Upper lobe of right lung (tissue), 1 donor: ENCODE measurements at regions not wholly inside any gene's neighbourhood (a gene's known extent, or its start where the extent isn't known, plus 50 kb on each side); places are given as distances from the start of the nearest gene placed in this dataset.

Experiments
- ATAC-seq: fragments of 200-7000 bp; cut with Tn5 transposase; one replicate; pipeline ENCODE4 v1.9.1; 2020; ENCODE audit warnings: mild to moderate bottlenecking, moderate library complexity
- DNase-seq: peaks from one replicate; pipeline ENCODE4 v3.0.0-alpha.2; 2020
- H3K27ac ChIP-seq: fragments of 200-600 bp; one replicate; pipeline ENCODE4 v1.8.0; 2022
- H3K27me3 ChIP-seq: fragments of 200-600 bp; one replicate; pipeline ENCODE4 v1.8.0; 2022; ENCODE audit warnings: mild to moderate bottlenecking
- H3K36me3 ChIP-seq: fragments of 200-600 bp; one replicate; pipeline ENCODE4 v1.8.0; 2022
- H3K4me1 ChIP-seq: fragments of 200-600 bp; one replicate; pipeline ENCODE4 v1.8.0; 2022
- H3K4me3 ChIP-seq: fragments of 200-600 bp; one replicate; pipeline ENCODE4 v1.8.0; 2022; ENCODE audit warnings: mild to moderate bottlenecking
- H3K9me3 ChIP-seq: fragments of 200-600 bp; one replicate; pipeline ENCODE4 v1.8.0; 2022
- intact Hi-C: fragments of 100-400 bp; cut with DNase I; formaldehyde crosslinking; loops from one replicate; pipeline ENCODE4 v1.11.0; 2022
- TF ChIP-seq, protein P1 (sequence below): fragments of 200-600 bp; IDR thresholded peaks from one replicate; pipeline ENCODE4 v1.8.0; 2022; ENCODE audit warnings: antibody characterized with exemption
- donor health status: DM: no; HTN: yes; CAD: no; lungs with severe emphysema.

DNA sequence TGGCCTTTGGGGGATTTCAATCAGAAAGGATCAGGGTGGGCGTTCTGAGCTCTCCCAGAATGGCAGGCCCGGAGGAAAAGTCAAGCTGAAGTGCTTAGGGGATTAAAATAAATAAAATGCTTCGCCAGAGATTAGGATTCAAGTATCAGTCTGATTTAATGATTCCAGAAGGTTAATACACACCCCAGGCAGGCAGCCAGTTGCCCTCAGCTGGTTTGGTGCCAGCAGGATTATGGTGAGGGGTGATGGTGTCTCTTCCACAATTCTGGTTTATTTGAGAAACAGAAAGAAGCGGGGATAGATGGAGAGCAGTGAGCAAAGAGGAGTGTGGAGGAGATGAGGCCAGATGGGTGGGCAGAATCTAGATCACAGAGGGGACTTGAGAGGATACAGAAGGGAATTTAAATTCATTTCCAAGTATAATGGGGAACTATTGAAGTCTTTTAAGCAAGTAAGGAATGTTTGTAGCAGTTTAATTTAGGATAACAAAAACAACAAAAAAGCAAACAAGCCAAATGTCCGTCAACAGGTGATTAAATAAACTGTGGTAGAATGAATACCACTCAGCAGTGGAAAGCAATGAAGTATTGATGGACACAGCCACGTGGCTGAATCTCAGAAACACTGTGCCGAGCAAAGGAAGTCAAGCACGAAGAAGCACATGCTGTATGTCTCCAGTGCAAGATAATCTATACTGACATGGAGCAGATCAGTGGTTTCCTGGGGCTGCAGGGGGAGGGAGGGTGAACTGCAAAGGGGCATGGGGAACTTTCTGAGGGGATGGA, 297.7 kb downstream of the MSX2 start:
- intact Hi-C loops = no loop called here
- Histone ChIP-seq H3K27ac (no peak overlapping the region), H3K4me1 (no peaks in the 10 kb centered on the region), H3K4me3 (no peak overlapping the region), H3K9me3 (peaks cover 7% of the 10 kb centered on the region), H3K36me3 (no peaks in the 10 kb centered on the region), H3K27me3 (no peaks in the 10 kb centered on the region)
- TF ChIP-seq, protein P1, sequence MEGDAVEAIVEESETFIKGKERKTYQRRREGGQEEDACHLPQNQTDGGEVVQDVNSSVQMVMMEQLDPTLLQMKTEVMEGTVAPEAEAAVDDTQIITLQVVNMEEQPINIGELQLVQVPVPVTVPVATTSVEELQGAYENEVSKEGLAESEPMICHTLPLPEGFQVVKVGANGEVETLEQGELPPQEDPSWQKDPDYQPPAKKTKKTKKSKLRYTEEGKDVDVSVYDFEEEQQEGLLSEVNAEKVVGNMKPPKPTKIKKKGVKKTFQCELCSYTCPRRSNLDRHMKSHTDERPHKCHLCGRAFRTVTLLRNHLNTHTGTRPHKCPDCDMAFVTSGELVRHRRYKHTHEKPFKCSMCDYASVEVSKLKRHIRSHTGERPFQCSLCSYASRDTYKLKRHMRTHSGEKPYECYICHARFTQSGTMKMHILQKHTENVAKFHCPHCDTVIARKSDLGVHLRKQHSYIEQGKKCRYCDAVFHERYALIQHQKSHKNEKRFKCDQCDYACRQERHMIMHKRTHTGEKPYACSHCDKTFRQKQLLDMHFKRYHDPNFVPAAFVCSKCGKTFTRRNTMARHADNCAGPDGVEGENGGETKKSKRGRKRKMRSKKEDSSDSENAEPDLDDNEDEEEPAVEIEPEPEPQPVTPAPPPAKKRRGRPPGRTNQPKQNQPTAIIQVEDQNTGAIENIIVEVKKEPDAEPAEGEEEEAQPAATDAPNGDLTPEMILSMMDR = no peak
- no peak for DNase-seq
- ATAC-seq = no peak

DNA sequence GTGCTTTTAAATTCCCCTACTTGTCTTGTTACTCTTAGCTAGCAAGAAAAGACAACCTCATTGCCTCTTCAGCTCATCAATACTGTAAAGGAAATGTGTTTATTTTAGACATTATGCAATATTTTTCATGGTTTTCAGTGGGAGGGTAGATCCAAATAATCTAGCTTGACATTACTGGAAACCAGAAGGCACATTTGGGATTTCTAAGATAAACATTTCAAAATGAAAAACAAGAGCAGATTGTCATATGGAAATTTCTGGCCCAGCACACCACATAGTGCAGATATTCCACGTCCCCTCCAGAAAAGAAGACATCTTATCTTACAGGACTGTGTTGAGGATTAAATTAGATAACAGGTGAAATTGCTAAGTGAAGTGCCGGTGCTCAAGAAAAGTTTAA, 296.9 kb downstream of the MSX2 start:
- Histone ChIP-seq H3K27me3 (no peaks in the 10 kb centered on the region), H3K27ac (no peak overlapping the region), H3K9me3 (peaks cover 4% of the 10 kb centered on the region), H3K36me3 (no peaks in the 10 kb centered on the region), H3K4me1 (no peaks in the 10 kb centered on the region), H3K4me3 (no peak overlapping the region)
- no peak for DNase-seq
- intact Hi-C loops = no loop called here
- TF ChIP-seq, protein P1 = no peak
- ATAC-seq = no peak

DNA sequence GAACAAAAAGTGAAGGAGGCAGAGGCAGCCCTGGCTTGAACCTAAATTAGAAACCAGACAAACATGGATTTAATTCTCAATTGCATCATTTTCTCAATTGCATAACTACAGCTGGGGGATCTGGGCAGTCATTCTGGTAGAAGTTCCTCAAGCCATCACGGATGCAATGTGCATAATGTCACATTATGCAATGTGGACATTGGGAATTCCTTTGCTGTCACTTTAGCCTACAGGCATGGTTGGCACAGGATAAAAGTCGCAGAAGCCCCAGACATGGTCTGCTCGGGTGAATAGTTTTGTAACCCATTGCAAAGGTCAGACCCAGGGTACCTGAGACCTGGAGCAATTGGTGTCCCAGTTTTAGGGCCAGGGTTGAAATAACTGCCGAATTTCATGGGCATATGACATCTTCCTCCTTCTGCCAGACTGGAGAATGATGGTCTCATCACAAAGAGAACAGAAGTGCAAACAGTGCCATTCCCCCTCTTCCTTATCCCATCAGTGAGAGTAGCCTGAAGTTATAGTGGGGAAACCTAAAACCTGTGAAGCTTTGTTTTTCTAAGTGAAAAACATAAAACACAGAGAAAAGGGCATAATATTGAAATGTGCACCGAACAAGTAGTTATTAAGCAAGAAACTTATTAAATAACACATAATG, 290.8 kb downstream of the MSX2 start:
- Histone ChIP-seq H3K27me3 (no peaks in the 10 kb centered on the region), H3K36me3 (no peaks in the 10 kb centered on the region), H3K27ac (no peak overlapping the region), H3K4me1 (peaks cover 3% of the 10 kb centered on the region), H3K9me3 (no peaks in the 10 kb centered on the region), H3K4me3 (no peak overlapping the region)
- intact Hi-C loops = no loop called here
- no peak for DNase-seq
- ATAC-seq = no peak
- TF ChIP-seq, protein P1 = no peak

DNA sequence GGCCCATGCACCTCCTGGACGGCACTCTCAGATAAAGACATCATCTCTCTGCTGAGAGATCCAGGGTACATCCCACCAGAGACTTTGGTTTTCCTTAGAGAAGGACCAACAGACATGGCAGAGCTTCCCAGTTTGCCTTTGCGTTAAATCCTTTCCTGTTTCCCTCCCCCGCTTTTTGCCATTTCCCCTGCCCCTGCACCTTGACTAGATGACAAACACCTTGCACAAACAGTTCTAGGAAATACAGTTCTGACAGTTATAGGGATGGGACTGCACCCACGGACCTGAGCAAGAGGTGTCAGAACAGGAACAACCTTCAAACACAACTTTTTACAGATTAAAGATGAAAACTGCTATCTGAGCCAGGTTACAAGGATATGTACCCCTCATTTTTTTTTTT, 288.9 kb downstream of the MSX2 start:
- Histone ChIP-seq H3K9me3 (no peaks in the 10 kb centered on the region), H3K36me3 (no peaks in the 10 kb centered on the region), H3K27ac (no peak overlapping the region), H3K27me3 (no peaks in the 10 kb centered on the region), H3K4me3 (no peak overlapping the region), H3K4me1 (peaks cover 3% of the 10 kb centered on the region)
- no peak for DNase-seq
- no peak for ATAC-seq
- intact Hi-C loops = no loop called here
- TF ChIP-seq, protein P1 = no peak

DNA sequence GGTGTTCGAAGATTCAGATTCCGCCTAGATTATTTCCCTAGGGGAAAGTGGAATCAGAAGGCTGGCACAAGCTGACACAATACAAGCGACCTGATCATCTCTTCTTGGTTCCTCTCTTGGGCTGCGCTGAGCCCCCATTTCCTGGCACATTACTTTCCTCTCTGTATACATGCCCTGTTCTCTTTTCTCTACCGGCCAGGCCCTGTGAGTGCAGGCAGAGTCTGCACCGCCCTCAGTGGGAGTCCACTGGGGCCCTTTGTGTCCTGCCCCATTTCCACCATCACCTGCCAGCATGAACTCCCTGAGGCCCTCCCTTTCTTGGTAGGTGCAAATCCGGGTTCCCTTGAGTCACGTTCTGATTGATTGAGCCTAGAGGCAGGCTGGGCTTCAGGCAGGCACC, 287.9 kb downstream of the MSX2 start:
- H3K4me1 ChIP-seq = peaks cover 3% of the 10 kb centered on the region
- no peaks in the 10 kb centered on the region for H3K27me3 ChIP-seq
- ATAC-seq (no peak), DNase-seq (no peak)
- H3K9me3 ChIP-seq = no peaks in the 10 kb centered on the region
- H3K4me3 ChIP-seq = no peak overlapping the region
- H3K36me3 ChIP-seq = no peaks in the 10 kb centered on the region
- intact Hi-C loops = no loop called here
- TF ChIP-seq, protein P1 = no peak
- H3K27ac ChIP-seq = no peak overlapping the region
